ENCODE measurements at regions not wholly inside any gene's neighbourhood (a gene's known extent, or its start where the extent isn't known, plus 50 kb on each side); places are given as distances from the start of the nearest gene placed in this dataset.

DNA sequence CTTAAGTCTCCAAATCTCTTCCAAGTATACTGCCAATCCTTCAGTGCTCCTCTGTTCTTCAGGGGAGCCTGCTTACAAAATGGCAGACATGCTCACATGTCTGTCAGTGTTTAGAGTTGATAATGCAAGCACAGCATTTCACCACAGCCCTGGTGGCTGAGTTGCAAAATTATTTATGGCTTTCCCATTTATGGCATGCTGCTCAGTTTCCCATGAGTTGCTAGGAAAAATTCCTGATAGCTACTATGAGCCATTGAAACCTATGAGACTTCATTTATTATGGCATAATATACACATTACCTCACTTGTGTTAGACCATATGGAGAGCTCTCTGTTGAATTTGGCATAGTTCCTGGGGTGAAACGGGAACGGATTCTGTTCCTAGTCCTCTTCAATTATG lies 448.7 kb upstream of the TCF4 start:
- Histone ChIP-seq H3K9me3 (ENCODE audit: insufficient read depth, low read length, severe bottlenecking) (peaks cover 3% of the 10 kb centered on the region), H3K4me3 (ENCODE audit: low read depth in 1 of 2, low read length in 2 of 2) (no peak overlapping the region), H3K27ac (ENCODE audit: low read length) (no peak overlapping the region), H3K36me3 (ENCODE audit: insufficient read depth, low read length) (no peaks in the 10 kb centered on the region), H3K79me2 (ENCODE audit: insufficient read depth, low read length) (no peaks in the 10 kb centered on the region), H3K27me3 (ENCODE audit: insufficient read depth, low read length, poor library complexity) (no peaks in the 10 kb centered on the region), H3K4me2 (ENCODE audit: insufficient read depth, low read length) (no peak overlapping the region), H3K4me1 (ENCODE audit: insufficient read depth, low read length) (no peaks in the 10 kb centered on the region), H3K9ac (ENCODE audit: low read depth, low read length) (no peak overlapping the region), H4K20me1 (ENCODE audit: insufficient read depth, low read length) (no peaks in the 10 kb centered on the region), H2AFZ (ENCODE audit: low read depth, low read length) (no peak overlapping the region)
- DNase-seq = no peak
- no peak for ATAC-seq (ENCODE audit: insufficient read depth, low read depth)
- TF ChIP-seq, protein P1, sequence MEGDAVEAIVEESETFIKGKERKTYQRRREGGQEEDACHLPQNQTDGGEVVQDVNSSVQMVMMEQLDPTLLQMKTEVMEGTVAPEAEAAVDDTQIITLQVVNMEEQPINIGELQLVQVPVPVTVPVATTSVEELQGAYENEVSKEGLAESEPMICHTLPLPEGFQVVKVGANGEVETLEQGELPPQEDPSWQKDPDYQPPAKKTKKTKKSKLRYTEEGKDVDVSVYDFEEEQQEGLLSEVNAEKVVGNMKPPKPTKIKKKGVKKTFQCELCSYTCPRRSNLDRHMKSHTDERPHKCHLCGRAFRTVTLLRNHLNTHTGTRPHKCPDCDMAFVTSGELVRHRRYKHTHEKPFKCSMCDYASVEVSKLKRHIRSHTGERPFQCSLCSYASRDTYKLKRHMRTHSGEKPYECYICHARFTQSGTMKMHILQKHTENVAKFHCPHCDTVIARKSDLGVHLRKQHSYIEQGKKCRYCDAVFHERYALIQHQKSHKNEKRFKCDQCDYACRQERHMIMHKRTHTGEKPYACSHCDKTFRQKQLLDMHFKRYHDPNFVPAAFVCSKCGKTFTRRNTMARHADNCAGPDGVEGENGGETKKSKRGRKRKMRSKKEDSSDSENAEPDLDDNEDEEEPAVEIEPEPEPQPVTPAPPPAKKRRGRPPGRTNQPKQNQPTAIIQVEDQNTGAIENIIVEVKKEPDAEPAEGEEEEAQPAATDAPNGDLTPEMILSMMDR (IDR thresholded peaks at IDR 0.05; ENCODE audit: borderline replicate concordance, extremely low read depth, low read length, poor library complexity, severe bottlenecking) = no peak
- no peak for TF ChIP-seq EZH2 (IDR thresholded peaks at IDR 0.05; ENCODE audit: borderline replicate concordance, low read depth, low read length, severe bottlenecking)

GRCh38 chr18:56035546-56035945 lies 447.6 kb upstream of the TCF4 start:
- Histone ChIP-seq H2AFZ (ENCODE audit: low read depth, low read length) (no peak overlapping the region), H3K9ac (ENCODE audit: low read depth, low read length) (no peak overlapping the region), H3K27me3 (ENCODE audit: insufficient read depth, low read length, poor library complexity) (no peaks in the 10 kb centered on the region), H3K79me2 (ENCODE audit: insufficient read depth, low read length) (no peaks in the 10 kb centered on the region), H3K4me2 (ENCODE audit: insufficient read depth, low read length) (no peak overlapping the region), H3K27ac (ENCODE audit: low read length) (no peak overlapping the region), H3K4me1 (ENCODE audit: insufficient read depth, low read length) (no peaks in the 10 kb centered on the region), H3K4me3 (ENCODE audit: low read depth in 1 of 2, low read length in 2 of 2) (no peak overlapping the region), H3K36me3 (ENCODE audit: insufficient read depth, low read length) (no peaks in the 10 kb centered on the region), H3K9me3 (ENCODE audit: insufficient read depth, low read length, severe bottlenecking) (peaks cover 3% of the 10 kb centered on the region), H4K20me1 (ENCODE audit: insufficient read depth, low read length) (no peaks in the 10 kb centered on the region)
- TF ChIP-seq EZH2 (IDR thresholded peaks at IDR 0.05; ENCODE audit: borderline replicate concordance, low read depth, low read length, severe bottlenecking) = no peak
- TF ChIP-seq, protein P1 (IDR thresholded peaks at IDR 0.05; ENCODE audit: borderline replicate concordance, extremely low read depth, low read length, poor library complexity, severe bottlenecking) = no peak
- no peak for ATAC-seq (ENCODE audit: insufficient read depth, low read depth)
- no peak for DNase-seq

- H3K9ac ChIP-seq (ENCODE audit: low read depth, low read length) = no peak overlapping the region
- no peak for DNase-seq
- no peaks in the 10 kb centered on the region for H3K36me3 ChIP-seq (ENCODE audit: insufficient read depth, low read length)
- H3K4me2 ChIP-seq (ENCODE audit: insufficient read depth, low read length) = no peak overlapping the region
- ATAC-seq (ENCODE audit: insufficient read depth, low read depth) = no peak
- no peaks in the 10 kb centered on the region for H4K20me1 ChIP-seq (ENCODE audit: insufficient read depth, low read length)
- H2AFZ ChIP-seq (ENCODE audit: low read depth, low read length) = no peak overlapping the region
- no peak overlapping the region for H3K27ac ChIP-seq (ENCODE audit: low read length)
- H3K4me1 ChIP-seq (ENCODE audit: insufficient read depth, low read length) = no peaks in the 10 kb centered on the region
- no peaks in the 10 kb centered on the region for H3K27me3 ChIP-seq (ENCODE audit: insufficient read depth, low read length, poor library complexity)
- peaks cover 3% of the 10 kb centered on the region for H3K9me3 ChIP-seq (ENCODE audit: insufficient read depth, low read length, severe bottlenecking)
- no peak overlapping the region for H3K4me3 ChIP-seq (ENCODE audit: low read depth in 1 of 2, low read length in 2 of 2)
- no peaks in the 10 kb centered on the region for H3K79me2 ChIP-seq (ENCODE audit: insufficient read depth, low read length)
- TF ChIP-seq EZH2 (IDR thresholded peaks at IDR 0.05; ENCODE audit: borderline replicate concordance, low read depth, low read length, severe bottlenecking) = no peak
- TF ChIP-seq, protein P1 (IDR thresholded peaks at IDR 0.05; ENCODE audit: borderline replicate concordance, extremely low read depth, low read length, poor library complexity, severe bottlenecking) = no peak
Observed at GRCh38 chr18:56034949-56035348, 447.0 kb upstream of the TCF4 start.

GRCh38 chr18:56030060-56030459 lies 442.1 kb upstream of the TCF4 start:
- Histone ChIP-seq H3K9me3 (ENCODE audit: insufficient read depth, low read length, severe bottlenecking) (peaks cover 3% of the 10 kb centered on the region), H3K27ac (ENCODE audit: low read length) (no peak overlapping the region), H3K27me3 (ENCODE audit: insufficient read depth, low read length, poor library complexity) (no peaks in the 10 kb centered on the region), H3K4me2 (ENCODE audit: insufficient read depth, low read length) (no peak overlapping the region), H3K4me3 (ENCODE audit: low read depth in 1 of 2, low read length in 2 of 2) (no peak overlapping the region), H3K9ac (ENCODE audit: low read depth, low read length) (no peak overlapping the region), H2AFZ (ENCODE audit: low read depth, low read length) (no peak overlapping the region), H3K4me1 (ENCODE audit: insufficient read depth, low read length) (no peaks in the 10 kb centered on the region), H3K79me2 (ENCODE audit: insufficient read depth, low read length) (no peaks in the 10 kb centered on the region), H4K20me1 (ENCODE audit: insufficient read depth, low read length) (no peaks in the 10 kb centered on the region), H3K36me3 (ENCODE audit: insufficient read depth, low read length) (no peaks in the 10 kb centered on the region)
- ATAC-seq (ENCODE audit: insufficient read depth, low read depth) = no peak
- TF ChIP-seq EZH2 (IDR thresholded peaks at IDR 0.05; ENCODE audit: borderline replicate concordance, low read depth, low read length, severe bottlenecking) = no peak
- TF ChIP-seq, protein P1 (IDR thresholded peaks at IDR 0.05; ENCODE audit: borderline replicate concordance, extremely low read depth, low read length, poor library complexity, severe bottlenecking) = no peak
- no peak for DNase-seq
